NK-92 treated with Interleukin-12 subunit alpha and Interleukin-12 subunit beta, amount 100 ng/mL, for 24 hours (cell line): ENCODE measurements at regions not wholly inside any gene's neighbourhood (a gene's known extent, or its start where the extent isn't known, plus 50 kb on each side); places are given as distances from the start of the nearest gene placed in this dataset.
"Not testable (repeated sequence)": the region's sequence is repeated elsewhere in the genome, so short reads cannot be mapped to it uniquely, and the experiment has no call there.

ENCODE experiments used
- DNase-seq: peaks from one replicate; lab custom pipeline; 2025; lab: John Stamatoyannopoulos, UW

- DNase-seq, result no peak
These were observed 122.5 kb upstream of the GDNF start for GRCh38 chr5:37962389-37962788.

- no peak for DNase-seq
These were observed 117.4 kb upstream of the GDNF start for GRCh38 chr5:37957218-37957617.

- DNase-seq, result no peak
These were observed 115.9 kb upstream of the GDNF start for GRCh38 chr5:37955748-37956147.

- DNase-seq, result no peak
These were observed 114.7 kb upstream of the GDNF start for GRCh38 chr5:37954561-37954960.

- DNase-seq, result no peak
These were observed 112.3 kb upstream of the GDNF start for GRCh38 chr5:37951946-37952721.

- no peak for DNase-seq
These were observed 110.6 kb upstream of the GDNF start for GRCh38 chr5:37950436-37950835.

- no peak for DNase-seq
These were observed 105.6 kb upstream of the GDNF start for GRCh38 chr5:37945446-37945845.

GRCh38 chr5:37943136-37943535 is 103.3 kb upstream of the GDNF start:
- not testable (repeated sequence) for DNase-seq

- DNase-seq, result no peak
These were observed 101.2 kb upstream of the GDNF start for GRCh38 chr5:37940931-37941623.

- DNase-seq, result no peak
These were observed 99.0 kb upstream of the GDNF start for GRCh38 chr5:37938861-37939260.

GRCh38 chr5:37938076-37938852 is 98.4 kb upstream of the GDNF start:
- DNase-seq, result no peak

- no peak for DNase-seq
These were observed 96.2 kb upstream of the GDNF start for GRCh38 chr5:37936091-37936490.

- no peak for DNase-seq
These were observed 93.7 kb upstream of the GDNF start for GRCh38 chr5:37933576-37933975.

- no peak for DNase-seq
These were observed 92.6 kb upstream of the GDNF start for GRCh38 chr5:37932450-37932849.

GRCh38 chr5:37931541-37931940 is 91.7 kb upstream of the GDNF start:
- DNase-seq, result no peak

- DNase-seq, result no peak
These were observed 90.5 kb upstream of the GDNF start for GRCh38 chr5:37930350-37930749.

GRCh38 chr5:37929791-37930190 is 90.0 kb upstream of the GDNF start:
- DNase-seq, result no peak

GRCh38 chr5:37927753-37928152 is 87.9 kb upstream of the GDNF start:
- DNase-seq, result not testable (repeated sequence)

- DNase-seq, result no peak
These were observed 86.9 kb upstream of the GDNF start for GRCh38 chr5:37926732-37927131.

GRCh38 chr5:37921452-37921851 is 81.6 kb upstream of the GDNF start:
- no peak for DNase-seq

- DNase-seq, result no peak
These were observed 78.6 kb upstream of the GDNF start for GRCh38 chr5:37918424-37918823.

GRCh38 chr5:37916525-37916924 is 76.7 kb upstream of the GDNF start:
- no peak for DNase-seq
